IMR-90 (cell line): ENCODE measurements at regions not wholly inside any gene's neighbourhood (a gene's known extent, or its start where the extent isn't known, plus 50 kb on each side); places are given as distances from the start of the nearest gene placed in this dataset.

Experiments
- ATAC-seq: fragments of 200-7000 bp; cut with Tn5 transposase; 2 replicates; pipeline ENCODE4 v1.9.1; 2020; ENCODE audit warnings: low read depth, mild to moderate bottlenecking, moderate library complexity
- BruUV-seq: library from RNA; stranded (reverse); fragments of 400-500 nt; replicated peaks from 2 replicates; lab custom pipeline; 2021; lab: Mats Ljungman, UMichigan
- CTCF ChIA-PET: fragments of 300-600 bp; formaldehyde crosslinking; extraction: SDS; loops from one replicate; lab custom pipeline; 2021; ENCODE audit warnings: antibody characterized with exemption; lab: Yijun Ruan, JAX
- POLR2A ChIA-PET: fragments of 300-600 bp; sonication (Branson Sonifier 250); formaldehyde crosslinking; loops from one replicate; lab custom pipeline; 2022; ENCODE audit warnings: antibody characterized with exemption; ENCODE audit not compliant: unreplicated experiment; lab: Charles Lee
- DNase-seq: peaks from one replicate; pipeline ENCODE4 v3.0.0; 2013
- H2AFZ ChIP-seq: replicated peaks from 2 replicates; pipeline ENCODE3; 2013; ENCODE audit warnings: low read length, mild to moderate bottlenecking; ENCODE audit not compliant: poor library complexity
- H2AK5ac ChIP-seq: 2 replicates; pipeline ENCODE4 v1.6.1; 2013; ENCODE audit warnings: low read depth, low read length, inconsistent platforms
- H2AK9ac ChIP-seq: replicated peaks from 2 replicates; pipeline ENCODE3; 2013; ENCODE audit warnings: mild to moderate bottlenecking, low read depth, low read length, moderate library complexity; ENCODE audit not compliant: poor library complexity
- H2BK120ac ChIP-seq: 2 replicates; pipeline ENCODE4 v1.6.1; 2013; ENCODE audit warnings: low read depth, low read length, inconsistent platforms
- H2BK15ac ChIP-seq: 3 replicates; pipeline ENCODE4 v1.6.1; 2013; ENCODE audit warnings: low read depth, low read length, inconsistent platforms
- H2BK20ac ChIP-seq: 2 replicates; pipeline ENCODE4 v1.6.1; 2013; ENCODE audit warnings: low read depth, mild to moderate bottlenecking, inconsistent platforms, low read length, moderate library complexity
- H2BK5ac ChIP-seq: 2 replicates; pipeline ENCODE4 v1.6.1; 2013; ENCODE audit warnings: mild to moderate bottlenecking, low read depth, low read length, inconsistent platforms; ENCODE audit not compliant: poor library complexity, severe bottlenecking
- H3K14ac ChIP-seq: replicated peaks from 2 replicates; pipeline ENCODE4 v1.6.1; 2013; ENCODE audit warnings: low read depth, low read length, inconsistent platforms
- H3K18ac ChIP-seq: 2 replicates; pipeline ENCODE4 v1.6.1; 2013; ENCODE audit warnings: low read depth, low read length, control low read depth
- H3K23ac ChIP-seq: 2 replicates; pipeline ENCODE4 v1.6.1; 2013; ENCODE audit warnings: low read depth, low read length, inconsistent platforms
- H3K27ac ChIP-seq: 2 replicates; pipeline ENCODE4 v1.5.1; 2013; ENCODE audit warnings: mild to moderate bottlenecking, control low read depth, low read length; ENCODE audit not compliant: insufficient read depth
- H3K27me3 ChIP-seq: 2 replicates; pipeline ENCODE4 v1.6.1; 2013; ENCODE audit warnings: low read length; ENCODE audit not compliant: control insufficient read depth, insufficient read depth
- H3K36me3 ChIP-seq: 2 replicates; pipeline ENCODE4 v1.6.1; 2013; ENCODE audit warnings: low read length, mixed read lengths; ENCODE audit not compliant: control insufficient read depth, insufficient read depth
- H3K4ac ChIP-seq: 2 replicates; pipeline ENCODE4 v1.6.1; 2013; ENCODE audit warnings: low read depth, low read length, inconsistent platforms
- H3K4me1 ChIP-seq: 2 replicates; pipeline ENCODE4 v1.6.1; 2013; ENCODE audit warnings: low read length, mixed read lengths; ENCODE audit not compliant: control insufficient read depth, insufficient read depth
- H3K4me2 ChIP-seq: 2 replicates; pipeline ENCODE4 v1.6.1; 2013; ENCODE audit warnings: low read depth, mild to moderate bottlenecking, control low read depth, low read length, moderate library complexity
- H3K4me3 ChIP-seq: 2 replicates; pipeline ENCODE4 v1.5.1; 2013; ENCODE audit warnings: low read depth, mild to moderate bottlenecking, control low read depth, low read length, moderate library complexity; ENCODE audit not compliant: insufficient read depth
- H3K56ac ChIP-seq: 2 replicates; pipeline ENCODE4 v1.6.1; 2013; ENCODE audit warnings: low read length, inconsistent platforms; ENCODE audit not compliant: insufficient read depth; ENCODE audit errors: extremely low read depth
- H3K79me1 ChIP-seq, 2 experiments: 2 replicates each; pipeline ENCODE4 v1.6.1; 2013; ENCODE audit warnings: low read length in 2 of 2, inconsistent platforms in 1 of 2, low read depth in 1 of 2
- H3K9ac ChIP-seq: 2 replicates; pipeline ENCODE4 v1.6.1; 2013; ENCODE audit warnings: low read depth, low read length, control low read depth
- H3K9me1 ChIP-seq: 2 replicates; pipeline ENCODE4 v1.6.1; 2013; ENCODE audit warnings: low read length, inconsistent platforms; ENCODE audit not compliant: insufficient read depth
- H3K9me3 ChIP-seq: 2 replicates; pipeline ENCODE4 v1.6.1; 2013; ENCODE audit warnings: low read length; ENCODE audit not compliant: control insufficient read depth, insufficient read depth
- H4K20me1 ChIP-seq: 2 replicates; pipeline ENCODE4 v1.6.1; 2013; ENCODE audit warnings: low read length, inconsistent platforms; ENCODE audit not compliant: insufficient read depth
- H4K5ac ChIP-seq: 2 replicates; pipeline ENCODE4 v1.6.1; 2013; ENCODE audit warnings: mild to moderate bottlenecking, low read depth, low read length, control low read depth
- H4K8ac ChIP-seq, 2 experiments: 2 replicates each; pipeline ENCODE4 v1.6.1; 2013; ENCODE audit warnings: low read depth in 2 of 2, low read length in 2 of 2, control low read depth in 1 of 2, inconsistent platforms in 1 of 2
- H4K91ac ChIP-seq: 2 replicates; pipeline ENCODE4 v1.6.1; 2013; ENCODE audit warnings: low read depth, low read length, inconsistent platforms; ENCODE audit not compliant: insufficient read depth
- BHLHE40 ChIP-seq: fragments of 150-350 bp; IDR thresholded peaks from 2 replicates; pipeline ENCODE4 v1.6.1; 2016; ENCODE audit warnings: mild to moderate bottlenecking, low read depth, low read length
- CHD1 ChIP-seq: IDR thresholded peaks from 2 replicates; pipeline ENCODE4 v1.6.1; 2012; ENCODE audit warnings: low read depth, low read length, improper control_type of control experiment
- CTCF ChIP-seq: conservative IDR thresholded peaks from 2 replicates; pipeline ENCODE4 v1.5.1; 2012; ENCODE audit warnings: mild to moderate bottlenecking, low read depth, low read length, improper control_type of control experiment
- ELK1 ChIP-seq: fragments of 150-350 bp; IDR thresholded peaks from 2 replicates; pipeline ENCODE4 v1.6.1; 2016; ENCODE audit warnings: low read depth, mild to moderate bottlenecking, low read length, moderate library complexity, borderline replicate concordance
- FOS ChIP-seq: fragments of 150-350 bp; IDR thresholded peaks from 2 replicates; pipeline ENCODE4 v1.6.1; 2016; ENCODE audit warnings: low read depth, low read length
- MAFK ChIP-seq: IDR thresholded peaks from 2 replicates; pipeline ENCODE4 v1.6.1; 2012; ENCODE audit warnings: low read depth, low read length, improper control_type of control experiment
- MAZ ChIP-seq: IDR thresholded peaks from 2 replicates; pipeline ENCODE4 v1.6.1; 2012; ENCODE audit warnings: low read depth, mild to moderate bottlenecking, low read length, improper control_type of control experiment, moderate library complexity, borderline replicate concordance
- MXI1 ChIP-seq: IDR thresholded peaks from 2 replicates; pipeline ENCODE4 v1.6.1; 2012; ENCODE audit warnings: low read depth, mild to moderate bottlenecking, low read length, moderate library complexity, borderline replicate concordance
- NFE2L2 ChIP-seq: fragments of 150-350 bp; IDR thresholded peaks from 2 replicates; pipeline ENCODE4 v1.6.1; 2016; ENCODE audit warnings: low read depth, mild to moderate bottlenecking, low read length
- POLR2A ChIP-seq: IDR thresholded peaks from 2 replicates; pipeline ENCODE4 v1.6.1; 2012; ENCODE audit warnings: mild to moderate bottlenecking, low read depth, low read length
- RAD21 ChIP-seq: IDR thresholded peaks from 2 replicates; pipeline ENCODE4 v1.6.1; 2012; ENCODE audit warnings: low read length, improper control_type of control experiment
- RCOR1 ChIP-seq: IDR thresholded peaks from 2 replicates; pipeline ENCODE4 v1.6.1; 2012; ENCODE audit warnings: mild to moderate bottlenecking, low read length, improper control_type of control experiment; ENCODE audit not compliant: insufficient replicate concordance
- RFX5 ChIP-seq: IDR thresholded peaks from 2 replicates; pipeline ENCODE4 v1.8.0; 2012; ENCODE audit warnings: low read depth, mild to moderate bottlenecking, low read length, moderate library complexity
- SMC3 ChIP-seq: fragments of 150-350 bp; IDR thresholded peaks from 2 replicates; pipeline ENCODE4 v1.6.1; 2016; ENCODE audit warnings: low read depth, mild to moderate bottlenecking, antibody characterized with exemption, low read length, moderate library complexity
- WGBS, 2 experiments: methylation state at CpG; one replicate each; pipeline versions ENCODE4 v1.1.5 to v1.1.7; 2013; ENCODE audit warnings: missing lambda C conversion rate in 2 of 2; ENCODE audit not compliant: insufficient read length in 1 of 2; ENCODE audit errors: extremely low coverage in 2 of 2; 5-methylcytosine and 5-hydroxymethylcytosine counted together
- dilution Hi-C: fragments of 300-500 bp; cut with HindIII; formaldehyde crosslinking; loops from one replicate; pipeline ENCODE4 v1.14.3; 2018; ENCODE audit warnings: low sequenced_read_pairs; ENCODE audit not compliant: unreplicated experiment
- in situ Hi-C: fragments of 300-500 bp; cut with MboI; formaldehyde crosslinking; loops from 3 replicates; pipeline ENCODE4 v1.14.3; 2019; ENCODE audit warnings: low sequenced_read_pairs, inconsistent platforms, mixed read lengths
- intact Hi-C: fragments of 100-400 bp; cut with micrococcal nuclease; formaldehyde crosslinking; loops from 2 replicates; pipeline ENCODE4 v1.10.0; 2022
- TF ChIP-seq, protein P1 (sequence below): fragments of 150-350 bp; IDR thresholded peaks from 2 replicates; pipeline ENCODE4 v1.6.1; 2017; ENCODE audit warnings: mild to moderate bottlenecking, antibody characterized with exemption, low read length, low read depth

DNA sequence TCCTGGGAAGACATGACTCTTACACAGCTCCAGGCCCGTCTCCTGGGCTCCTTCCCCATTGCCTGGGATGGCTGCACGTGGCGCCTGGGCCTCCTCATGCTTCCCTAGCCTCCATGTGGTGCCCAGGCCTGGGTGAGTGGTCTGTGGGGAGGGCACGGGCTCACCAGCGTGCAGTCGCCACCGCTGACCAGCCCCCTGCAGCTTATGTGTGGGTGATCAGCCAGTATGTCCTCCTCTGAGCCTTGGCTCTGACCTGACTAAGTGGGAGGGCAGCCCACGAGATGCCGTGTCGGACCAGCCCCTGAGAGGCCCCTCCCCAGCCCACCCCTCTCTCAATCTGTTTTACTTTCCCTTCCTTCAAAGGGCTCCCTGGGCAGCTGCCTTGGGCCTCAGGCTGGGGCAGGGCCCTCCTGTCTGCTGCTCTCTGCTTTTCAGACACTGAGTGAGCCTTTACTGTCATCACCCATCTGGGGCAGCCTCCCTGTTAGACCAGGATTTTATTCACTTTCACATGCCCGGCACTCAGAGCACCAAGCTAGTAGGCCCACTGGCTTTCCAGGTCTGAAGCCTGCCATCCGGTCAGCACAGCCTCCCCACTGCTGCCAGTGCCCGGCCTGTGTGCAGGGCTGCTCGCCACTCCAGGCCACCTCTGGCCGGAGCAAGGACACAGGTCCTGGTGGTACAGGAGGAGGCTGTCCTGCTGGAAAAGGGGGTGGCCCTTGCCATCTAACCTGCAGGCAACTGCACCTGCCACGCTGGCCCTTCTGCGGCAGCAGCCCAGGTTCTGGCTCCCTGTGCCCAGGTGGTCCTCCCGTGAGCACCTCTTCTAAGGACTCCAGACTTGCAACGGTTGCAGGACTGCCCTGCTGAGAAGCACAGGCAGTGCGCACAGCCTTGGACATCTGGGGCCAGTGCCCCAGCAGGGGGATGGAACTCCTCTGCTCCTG, 84.9 kb upstream of the HPCAL1 start:
- Histone ChIP-seq H2AK5ac (no peak overlapping the region), H4K5ac (no peak overlapping the region), H3K9me1 (peaks cover 8% of the 10 kb centered on the region; the same call in 1 of the 2 replicates), H2AK9ac (no peak overlapping the region), H3K4me3 (no peak overlapping the region), H3K9me3 (no peaks in the 10 kb centered on the region), H3K18ac (no peak overlapping the region), H3K56ac (no peak overlapping the region), H3K9ac (no peak overlapping the region), H3K27ac (no peak overlapping the region), H3K4ac (no peak overlapping the region), H3K4me2 (no peak overlapping the region), H2BK15ac (no peak overlapping the region), H2AFZ (no peak overlapping the region), H3K4me1 (peaks cover 8% of the 10 kb centered on the region), H2BK20ac (no peak overlapping the region), H3K23ac (no peak overlapping the region), H4K91ac (no peak overlapping the region), H4K8ac (no peak overlapping the region), H3K79me1 (no peaks in the 10 kb centered on the region), H3K27me3 (no peaks in the 10 kb centered on the region), H2BK120ac (no peak overlapping the region), H2BK5ac (no peak overlapping the region), H3K36me3 (no peaks in the 10 kb centered on the region), H4K20me1 (no peaks in the 10 kb centered on the region), H3K14ac (no peak overlapping the region)
- in situ Hi-C loops (no loop called here), dilution Hi-C loops (no loop called here), intact Hi-C loops (no loop called here)
- ChIA-PET CTCF (no interaction called here), POLR2A (interaction anchor here (0.5 kb wide), 1 partner anchor 84 kb away, joined by 5 read pairs; no protein-coding TSS in a partner anchor)
- DNase-seq, result no peak
- no TSS peak for BruUV-seq
- 93% methylated on average over 3 of the region's 20 CpGs; no CpG with 5 or more reads in 1 of the 2 experiments for WGBS, 2 experiments
- ATAC-seq, result no peak
- no peak for TF ChIP-seq MAZ
- no peak for TF ChIP-seq POLR2A
- TF ChIP-seq MAFK, result no peak
- TF ChIP-seq RFX5, result no peak
- no peak for TF ChIP-seq MXI1
- no peak for TF ChIP-seq ELK1
- TF ChIP-seq SMC3, result no peak
- TF ChIP-seq NFE2L2, result no peak
- no peak for TF ChIP-seq CTCF
- no peak for TF ChIP-seq CHD1
- TF ChIP-seq FOS, result no peak
- TF ChIP-seq RCOR1, result no peak
- TF ChIP-seq BHLHE40, result no peak
- no peak for TF ChIP-seq RAD21
- TF ChIP-seq, protein P1, sequence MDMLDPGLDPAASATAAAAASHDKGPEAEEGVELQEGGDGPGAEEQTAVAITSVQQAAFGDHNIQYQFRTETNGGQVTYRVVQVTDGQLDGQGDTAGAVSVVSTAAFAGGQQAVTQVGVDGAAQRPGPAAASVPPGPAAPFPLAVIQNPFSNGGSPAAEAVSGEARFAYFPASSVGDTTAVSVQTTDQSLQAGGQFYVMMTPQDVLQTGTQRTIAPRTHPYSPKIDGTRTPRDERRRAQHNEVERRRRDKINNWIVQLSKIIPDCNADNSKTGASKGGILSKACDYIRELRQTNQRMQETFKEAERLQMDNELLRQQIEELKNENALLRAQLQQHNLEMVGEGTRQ, result no peak
